C4-2B (cell line): ENCODE measurements at regions not wholly inside any gene's neighbourhood (a gene's known extent, or its start where the extent isn't known, plus 50 kb on each side); places are given as distances from the start of the nearest gene placed in this dataset.

Experiments used
- CTCF ChIP-seq: fragments of 450-650 bp; conservative IDR thresholded peaks from 2 replicates; pipeline ENCODE4 v1.5.1; 2017; ENCODE audit warnings: mild to moderate bottlenecking
- ZFX ChIP-seq: fragments of 450-650 bp; IDR thresholded peaks from 2 replicates; pipeline ENCODE4 v1.6.1; 2017

GRCh38 chr2:215816424-215816823 is 196.9 kb downstream of the MREG start:
- TF ChIP-seq CTCF (no peak), ZFX (no peak)
